ENCODE measurements at regions not wholly inside any gene's neighbourhood (a gene's known extent, or its start where the extent isn't known, plus 50 kb on each side); places are given as distances from the start of the nearest gene placed in this dataset.
A peak's percentile ranks its signal among the peaks of the same experiment; 100 is the strongest.

- H3K27ac ChIP-seq (ENCODE audit: insufficient read depth in 1 of 2, low read depth in 1 of 2, low read length in 2 of 2, poor library complexity in 1 of 2, severe bottlenecking in 2 of 2) = no peak overlapping the region
- no peaks in the 10 kb centered on the region for H3K27me3 ChIP-seq (replicated peaks in 2 of 5; ENCODE audit: control insufficient read depth in 4 of 5, insufficient read depth in 5 of 5, low read length in 4 of 5)
- H3K9me3 ChIP-seq (ENCODE audit: control extremely low read depth in 1 of 5, control insufficient read depth in 4 of 5, insufficient read depth in 2 of 5, low read depth in 1 of 5, low read length in 4 of 5) = peaks cover 0 to 7% (median 2%) of the 10 kb centered on the region in 5 experiments
- DNase-seq = peak in 1 of 3 donors; percentile 3
- WGBS (ENCODE audit: insufficient coverage) = 95% methylated on average over 10 of the region's 15 CpGs
- no peaks in the 10 kb centered on the region for H3K4me1 ChIP-seq (ENCODE audit: control extremely low read depth in 1 of 4, control insufficient read depth in 4 of 4, insufficient read depth in 4 of 4, low read length in 3 of 4)
- CTCF ChIA-PET = no interaction called here
- POLR2A ChIA-PET = no interaction called here
- H3K36me3 ChIP-seq (ENCODE audit: control insufficient read depth in 4 of 4, insufficient read depth in 4 of 4, low read length in 3 of 4) = no peaks in the 10 kb centered on the region
- no peak overlapping the region for H3K4me3 ChIP-seq (ENCODE audit: control insufficient read depth in 1 of 7, extremely low read depth in 1 of 7, insufficient read depth in 4 of 7, low read depth in 2 of 7, low read length in 6 of 7)
Measured at GRCh38 chr2:156083763-156084493, 248.6 kb downstream of the NR4A2 start.

DNA sequence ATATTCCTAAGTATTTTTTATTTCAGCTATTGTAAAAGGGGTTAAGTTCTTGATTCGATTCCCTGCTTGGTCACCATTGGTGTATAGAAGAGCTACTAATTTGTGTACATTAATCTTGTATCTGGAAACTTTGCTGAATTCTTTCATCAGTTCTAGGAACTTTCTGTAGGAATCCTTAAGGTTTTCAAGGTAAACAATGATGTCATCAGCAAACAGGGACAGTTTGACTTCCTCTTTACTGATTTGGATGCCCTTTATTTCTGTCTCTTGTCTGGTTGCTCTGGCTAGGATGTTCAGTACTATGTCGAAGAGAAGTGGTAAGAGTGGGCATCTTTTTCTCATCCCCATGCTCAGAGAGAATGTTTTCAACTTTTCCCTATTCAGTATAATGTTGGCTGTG lies 252.7 kb downstream of the NR4A2 start:
- Histone ChIP-seq H3K4me3 (ENCODE audit: control insufficient read depth in 1 of 7, extremely low read depth in 1 of 7, insufficient read depth in 4 of 7, low read depth in 2 of 7, low read length in 6 of 7) (no peak overlapping the region), H3K36me3 (ENCODE audit: control insufficient read depth in 4 of 4, insufficient read depth in 4 of 4, low read length in 3 of 4) (no peaks in the 10 kb centered on the region), H3K27me3 (replicated peaks in 2 of 5; ENCODE audit: control insufficient read depth in 4 of 5, insufficient read depth in 5 of 5, low read length in 4 of 5) (no peaks in the 10 kb centered on the region), H3K9me3 (ENCODE audit: control extremely low read depth in 1 of 5, control insufficient read depth in 4 of 5, insufficient read depth in 2 of 5, low read depth in 1 of 5, low read length in 4 of 5) (peaks cover 0 to 7% (median 0%) of the 10 kb centered on the region in 5 experiments), H3K27ac (ENCODE audit: insufficient read depth in 1 of 2, low read depth in 1 of 2, low read length in 2 of 2, poor library complexity in 1 of 2, severe bottlenecking in 2 of 2) (no peak overlapping the region), H3K4me1 (ENCODE audit: control extremely low read depth in 1 of 4, control insufficient read depth in 4 of 4, insufficient read depth in 4 of 4, low read length in 3 of 4) (no peaks in the 10 kb centered on the region)
- DNase-seq = no peak
- WGBS (ENCODE audit: insufficient coverage) = 100% methylated on average over 1 of the region's 2 CpGs
- ChIA-PET POLR2A (no interaction called here), CTCF (no interaction called here)

DNA sequence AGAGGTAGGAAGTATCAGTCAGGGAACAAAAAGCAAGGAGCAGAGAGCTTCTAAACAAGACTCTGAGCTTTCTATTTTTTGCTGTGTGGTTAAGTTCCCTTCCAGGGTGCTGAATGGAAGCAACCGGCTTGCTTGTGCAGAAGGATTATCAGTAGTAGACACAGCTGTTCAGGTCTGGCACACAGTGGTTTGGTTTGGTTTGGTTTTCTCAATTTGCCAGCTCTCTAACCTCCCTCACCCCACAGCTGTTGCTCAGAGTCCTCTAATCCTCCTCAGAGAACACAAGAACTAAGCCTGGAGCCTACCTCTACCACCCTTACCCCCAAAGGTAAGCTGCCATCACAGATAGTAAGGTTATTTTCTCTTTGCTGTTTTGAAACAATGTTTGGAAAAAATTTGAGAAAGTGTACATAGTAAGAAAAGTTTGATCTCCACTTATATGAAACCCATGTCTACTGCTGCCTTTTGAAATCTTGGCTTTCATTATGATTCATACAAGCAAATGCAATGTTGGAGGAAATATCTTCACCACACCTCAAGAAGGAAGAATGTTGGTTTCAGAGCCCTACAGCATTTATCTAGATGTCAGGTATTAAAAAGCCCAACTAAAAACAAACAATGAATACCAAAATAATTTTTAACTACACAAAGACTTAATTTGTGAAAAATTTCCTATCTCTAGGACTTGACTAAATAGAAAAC lies 255.3 kb downstream of the NR4A2 start:
- H3K27me3 ChIP-seq (replicated peaks in 2 of 5; ENCODE audit: control insufficient read depth in 4 of 5, insufficient read depth in 5 of 5, low read length in 4 of 5) = peaks cover 0 to 2% (median 0%) of the 10 kb centered on the region in 5 experiments
- ChIA-PET CTCF (no interaction called here), POLR2A (no interaction called here)
- no peak overlapping the region for H3K4me3 ChIP-seq (ENCODE audit: control insufficient read depth in 1 of 7, extremely low read depth in 1 of 7, insufficient read depth in 4 of 7, low read depth in 2 of 7, low read length in 6 of 7)
- no peaks in the 10 kb centered on the region for H3K36me3 ChIP-seq (ENCODE audit: control insufficient read depth in 4 of 4, insufficient read depth in 4 of 4, low read length in 3 of 4)
- H3K4me1 ChIP-seq (ENCODE audit: control extremely low read depth in 1 of 4, control insufficient read depth in 4 of 4, insufficient read depth in 4 of 4, low read length in 3 of 4) = no peaks in the 10 kb centered on the region
- H3K27ac ChIP-seq (ENCODE audit: insufficient read depth in 1 of 2, low read depth in 1 of 2, low read length in 2 of 2, poor library complexity in 1 of 2, severe bottlenecking in 2 of 2) = no peak overlapping the region
- DNase-seq = no peak
- H3K9me3 ChIP-seq (ENCODE audit: control extremely low read depth in 1 of 5, control insufficient read depth in 4 of 5, insufficient read depth in 2 of 5, low read depth in 1 of 5, low read length in 4 of 5) = peaks cover 0 to 7% (median 0%) of the 10 kb centered on the region in 5 experiments
- WGBS (ENCODE audit: insufficient coverage) = 83% methylated on average over 1 of the region's 1 CpG

GRCh38 chr2:156065912-156066311 lies 266.6 kb downstream of the NR4A2 start:
- CTCF ChIA-PET = no interaction called here
- DNase-seq = peak in 1 of 3 donors; percentile 6

DNA sequence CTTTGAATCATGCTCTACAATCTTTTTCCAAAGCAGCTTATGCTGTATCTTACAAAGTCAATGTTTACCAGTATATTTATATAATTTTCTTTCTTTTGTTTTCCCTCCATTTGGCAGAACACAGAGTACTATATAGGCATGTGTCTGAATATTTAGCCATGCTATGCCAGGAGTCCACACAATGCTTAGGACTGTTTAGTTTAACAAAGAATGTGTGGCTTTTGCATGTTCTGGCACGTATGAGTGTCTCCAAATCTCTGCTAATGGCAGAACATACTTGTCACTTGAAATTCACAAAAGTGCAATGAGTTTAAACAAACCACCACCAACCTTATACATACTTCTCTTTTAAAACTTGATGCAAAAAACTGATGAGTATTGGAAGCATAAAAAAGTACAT lies 268.0 kb downstream of the NR4A2 start:
- ChIA-PET POLR2A (no interaction called here), CTCF (no interaction called here)
- Histone ChIP-seq H3K4me1 (ENCODE audit: control extremely low read depth in 1 of 4, control insufficient read depth in 4 of 4, insufficient read depth in 4 of 4, low read length in 3 of 4) (no peaks in the 10 kb centered on the region), H3K36me3 (ENCODE audit: control insufficient read depth in 4 of 4, insufficient read depth in 4 of 4, low read length in 3 of 4) (no peaks in the 10 kb centered on the region), H3K9me3 (ENCODE audit: control extremely low read depth in 1 of 5, control insufficient read depth in 4 of 5, insufficient read depth in 2 of 5, low read depth in 1 of 5, low read length in 4 of 5) (no peaks in the 10 kb centered on the region), H3K27ac (ENCODE audit: insufficient read depth in 1 of 2, low read depth in 1 of 2, low read length in 2 of 2, poor library complexity in 1 of 2, severe bottlenecking in 2 of 2) (no peak overlapping the region), H3K4me3 (ENCODE audit: control insufficient read depth in 1 of 7, extremely low read depth in 1 of 7, insufficient read depth in 4 of 7, low read depth in 2 of 7, low read length in 6 of 7) (no peak overlapping the region), H3K27me3 (replicated peaks in 2 of 5; ENCODE audit: control insufficient read depth in 4 of 5, insufficient read depth in 5 of 5, low read length in 4 of 5) (peaks cover 0 to 2% (median 0%) of the 10 kb centered on the region in 5 experiments)
- WGBS (ENCODE audit: insufficient coverage) = no CpG with 5 or more reads among the region's 1 CpG
- no peak for DNase-seq

More at GRCh38 chr2:156065912-156066311, 266.6 kb downstream of the NR4A2 start:
- no peak overlapping the region for H3K4me3 ChIP-seq (ENCODE audit: control insufficient read depth in 1 of 7, extremely low read depth in 1 of 7, insufficient read depth in 4 of 7, low read depth in 2 of 7, low read length in 6 of 7)
- POLR2A ChIA-PET = no interaction called here
- H3K36me3 ChIP-seq (ENCODE audit: control insufficient read depth in 4 of 4, insufficient read depth in 4 of 4, low read length in 3 of 4) = no peaks in the 10 kb centered on the region
- H3K4me1 ChIP-seq (ENCODE audit: control extremely low read depth in 1 of 4, control insufficient read depth in 4 of 4, insufficient read depth in 4 of 4, low read length in 3 of 4) = no peaks in the 10 kb centered on the region
- H3K9me3 ChIP-seq (ENCODE audit: control extremely low read depth in 1 of 5, control insufficient read depth in 4 of 5, insufficient read depth in 2 of 5, low read depth in 1 of 5, low read length in 4 of 5) = no peaks in the 10 kb centered on the region
- WGBS (ENCODE audit: insufficient coverage) = 100% methylated on average over 1 of the region's 4 CpGs
- H3K27ac ChIP-seq (ENCODE audit: insufficient read depth in 1 of 2, low read depth in 1 of 2, low read length in 2 of 2, poor library complexity in 1 of 2, severe bottlenecking in 2 of 2) = no peak overlapping the region
- H3K27me3 ChIP-seq (replicated peaks in 2 of 5; ENCODE audit: control insufficient read depth in 4 of 5, insufficient read depth in 5 of 5, low read length in 4 of 5) = no peaks in the 10 kb centered on the region

GRCh38 chr2:156057647-156058046 lies 274.9 kb downstream of the NR4A2 start:
- Histone ChIP-seq H3K27me3 (replicated peaks in 2 of 5; ENCODE audit: control insufficient read depth in 4 of 5, insufficient read depth in 5 of 5, low read length in 4 of 5) (peaks cover 0 to 2% (median 0%) of the 10 kb centered on the region in 5 experiments), H3K4me1 (ENCODE audit: control extremely low read depth in 1 of 4, control insufficient read depth in 4 of 4, insufficient read depth in 4 of 4, low read length in 3 of 4) (no peaks in the 10 kb centered on the region), H3K27ac (ENCODE audit: insufficient read depth in 1 of 2, low read depth in 1 of 2, low read length in 2 of 2, poor library complexity in 1 of 2, severe bottlenecking in 2 of 2) (no peak overlapping the region), H3K9me3 (ENCODE audit: control extremely low read depth in 1 of 5, control insufficient read depth in 4 of 5, insufficient read depth in 2 of 5, low read depth in 1 of 5, low read length in 4 of 5) (no peaks in the 10 kb centered on the region), H3K4me3 (ENCODE audit: control insufficient read depth in 1 of 7, extremely low read depth in 1 of 7, insufficient read depth in 4 of 7, low read depth in 2 of 7, low read length in 6 of 7) (no peak overlapping the region), H3K36me3 (ENCODE audit: control insufficient read depth in 4 of 4, insufficient read depth in 4 of 4, low read length in 3 of 4) (no peaks in the 10 kb centered on the region)
- CTCF ChIA-PET = no interaction called here
- no peak for DNase-seq
- POLR2A ChIA-PET = no interaction called here
- WGBS (ENCODE audit: insufficient coverage) = no CpG with 5 or more reads among the region's 1 CpG

DNA sequence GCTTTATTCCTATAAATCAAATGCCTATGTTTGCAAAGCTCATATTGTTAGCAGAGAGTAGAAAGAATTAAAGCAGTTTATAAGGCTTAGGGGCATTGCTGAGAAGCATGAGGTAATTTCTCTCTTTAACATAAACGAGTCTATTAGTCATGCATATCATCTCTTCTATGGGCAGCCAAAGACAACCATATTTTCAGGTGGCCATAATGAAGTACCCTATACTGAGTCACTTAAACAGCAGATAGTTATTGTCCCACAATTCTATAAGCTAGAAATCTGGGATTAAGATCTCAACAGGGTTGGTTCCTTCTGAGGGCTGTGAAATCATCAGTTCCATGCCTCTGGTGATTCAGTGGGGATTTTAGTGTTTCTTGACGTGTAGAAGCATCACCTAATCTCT lies 277.5 kb downstream of the NR4A2 start:
- H3K36me3 ChIP-seq (ENCODE audit: control insufficient read depth in 4 of 4, insufficient read depth in 4 of 4, low read length in 3 of 4) = no peaks in the 10 kb centered on the region
- no peaks in the 10 kb centered on the region for H3K27me3 ChIP-seq (replicated peaks in 2 of 5; ENCODE audit: control insufficient read depth in 4 of 5, insufficient read depth in 5 of 5, low read length in 4 of 5)
- POLR2A ChIA-PET = no interaction called here
- WGBS (ENCODE audit: insufficient coverage) = no CpG with 5 or more reads among the region's 2 CpGs
- no peak overlapping the region for H3K27ac ChIP-seq (ENCODE audit: insufficient read depth in 1 of 2, low read depth in 1 of 2, low read length in 2 of 2, poor library complexity in 1 of 2, severe bottlenecking in 2 of 2)
- H3K4me3 ChIP-seq (ENCODE audit: control insufficient read depth in 1 of 7, extremely low read depth in 1 of 7, insufficient read depth in 4 of 7, low read depth in 2 of 7, low read length in 6 of 7) = no peak overlapping the region
- DNase-seq = no peak
- CTCF ChIA-PET = no interaction called here
- no peaks in the 10 kb centered on the region for H3K4me1 ChIP-seq (ENCODE audit: control extremely low read depth in 1 of 4, control insufficient read depth in 4 of 4, insufficient read depth in 4 of 4, low read length in 3 of 4)
- no peaks in the 10 kb centered on the region for H3K9me3 ChIP-seq (ENCODE audit: control extremely low read depth in 1 of 5, control insufficient read depth in 4 of 5, insufficient read depth in 2 of 5, low read depth in 1 of 5, low read length in 4 of 5)
